GM18499 (cell line): ENCODE measurements at regions not wholly inside any gene's neighbourhood (a gene's known extent, or its start where the extent isn't known, plus 50 kb on each side); places are given as distances from the start of the nearest gene placed in this dataset.
"Not testable (repeated sequence)": the region's sequence is repeated elsewhere in the genome, so short reads cannot be mapped to it uniquely, and the experiment has no call there.

ENCODE experiments used
- ATAC-seq: cut with Tn5 transposase; IDR thresholded peaks from one replicate; pipeline ENCODE4 v1.9.1; 2021; ENCODE audit warnings: moderate number of reproducible peaks; ENCODE audit not compliant: insufficient read depth, unreplicated experiment

DNA sequence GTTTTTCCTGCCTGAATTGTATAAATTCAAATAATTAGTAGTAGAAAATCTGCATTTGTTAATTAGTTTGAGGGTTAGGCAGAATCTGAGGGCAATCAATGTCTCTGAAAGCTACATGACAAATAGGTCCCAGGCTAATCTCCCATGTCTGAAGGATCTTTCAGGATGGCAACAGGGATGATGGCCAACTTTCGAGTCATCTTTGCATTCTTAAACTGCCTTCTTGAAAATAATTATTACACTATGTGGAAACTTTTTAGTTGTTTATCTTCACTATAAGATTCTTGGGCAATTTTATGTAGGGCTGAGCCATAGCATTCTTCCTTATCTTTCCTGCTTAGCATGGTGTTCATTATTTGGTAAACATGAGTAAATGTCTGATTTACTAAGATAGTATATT is 490.3 kb upstream of the EPHA5 start:
- no peak for ATAC-seq

- no peak for ATAC-seq
Observed at GRCh38 chr4:66157594-66157993, 487.3 kb upstream of the EPHA5 start.

DNA sequence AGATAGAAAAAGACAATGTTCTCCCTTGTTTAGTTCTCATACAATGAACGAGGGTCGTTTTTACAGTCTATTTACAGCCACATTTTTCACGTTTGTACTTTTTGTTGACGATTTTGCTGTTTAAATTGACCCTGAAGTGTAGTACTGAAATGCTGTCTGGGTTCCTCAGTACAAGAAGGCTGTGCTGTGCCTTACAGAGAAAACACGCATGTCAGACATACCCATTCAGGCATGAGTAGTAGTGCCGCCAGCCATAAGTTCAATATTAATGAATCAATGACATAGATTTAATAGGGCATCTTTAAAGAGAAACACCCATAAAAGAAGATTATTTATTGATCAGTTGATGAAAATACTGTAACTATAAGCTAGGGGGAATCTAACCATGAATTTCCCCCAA is 459.8 kb upstream of the EPHA5 start:
- no peak for ATAC-seq

DNA sequence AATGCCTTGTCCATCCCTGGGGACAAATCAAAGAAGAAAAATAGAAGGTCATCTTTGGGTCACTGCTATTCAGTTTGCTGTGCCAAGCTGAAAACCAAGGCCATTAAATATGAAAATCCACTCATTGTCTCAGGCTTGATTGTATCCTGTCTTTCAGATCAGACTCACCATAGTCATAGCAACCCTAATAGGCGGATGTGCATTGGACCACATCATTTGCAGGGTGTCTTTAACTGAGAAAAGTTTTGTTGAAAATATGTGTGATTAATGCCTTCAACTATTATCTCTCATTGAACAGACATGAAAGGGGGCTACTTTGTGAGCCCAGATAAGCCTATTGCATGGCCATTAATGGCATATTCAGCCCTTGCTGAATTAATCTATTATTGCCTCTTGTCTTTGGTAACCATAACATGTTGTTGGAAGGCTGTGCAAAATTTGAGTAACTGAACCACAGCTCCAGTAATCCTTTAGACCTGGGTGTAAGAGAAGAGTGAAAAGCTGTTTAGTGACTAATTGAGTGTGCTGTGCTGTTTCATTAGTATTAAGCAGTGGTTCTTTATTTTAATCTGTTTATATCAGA is 453.6 kb upstream of the EPHA5 start:
- ATAC-seq: no peak

- ATAC-seq: no peak
Observed at GRCh38 chr4:66123190-66123589, 452.9 kb upstream of the EPHA5 start.

DNA sequence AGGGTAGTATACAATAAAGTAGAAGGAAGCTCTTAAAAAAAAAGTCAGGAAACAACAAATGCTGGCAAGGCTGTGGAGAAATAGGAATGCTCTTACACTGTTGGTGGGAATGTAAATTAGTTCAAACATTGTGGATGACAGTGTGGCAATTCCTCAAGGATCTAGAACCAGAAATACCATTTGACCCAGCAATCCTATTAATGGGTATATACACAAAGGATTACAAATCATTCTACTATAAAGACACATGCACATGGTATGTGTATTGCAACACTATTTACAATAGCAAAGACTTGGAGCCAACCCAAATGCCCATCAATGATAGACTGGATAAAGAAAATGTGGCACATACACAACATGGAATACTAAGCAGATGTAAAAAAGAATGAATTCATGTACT is 444.9 kb upstream of the EPHA5 start:
- ATAC-seq: not testable (repeated sequence)

GRCh38 chr4:66108898-66109297 is 438.6 kb upstream of the EPHA5 start:
- ATAC-seq: no peak

- ATAC-seq: no peak
Observed at GRCh38 chr4:66097218-66097617, 426.9 kb upstream of the EPHA5 start.

DNA sequence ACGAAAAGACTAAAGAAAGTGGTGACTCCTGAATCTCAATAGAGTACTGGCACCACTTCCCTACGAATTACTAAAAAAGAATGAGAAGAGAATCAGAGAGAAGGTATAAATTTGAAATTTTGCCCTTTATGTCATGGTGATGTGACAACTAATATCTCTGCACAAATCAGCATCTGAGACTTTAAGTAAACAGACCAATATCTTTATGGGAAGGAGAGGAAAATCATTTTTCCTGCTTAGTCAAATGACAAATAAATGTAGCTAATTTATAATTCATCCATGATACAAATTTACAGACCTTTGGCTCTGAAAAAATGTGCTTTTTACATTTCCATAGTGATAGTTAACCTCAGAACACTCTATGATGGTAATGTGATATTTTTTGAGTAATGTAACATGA is 424.8 kb upstream of the EPHA5 start:
- ATAC-seq: no peak

GRCh38 chr4:66094070-66094469 is 423.8 kb upstream of the EPHA5 start:
- ATAC-seq: no peak

DNA sequence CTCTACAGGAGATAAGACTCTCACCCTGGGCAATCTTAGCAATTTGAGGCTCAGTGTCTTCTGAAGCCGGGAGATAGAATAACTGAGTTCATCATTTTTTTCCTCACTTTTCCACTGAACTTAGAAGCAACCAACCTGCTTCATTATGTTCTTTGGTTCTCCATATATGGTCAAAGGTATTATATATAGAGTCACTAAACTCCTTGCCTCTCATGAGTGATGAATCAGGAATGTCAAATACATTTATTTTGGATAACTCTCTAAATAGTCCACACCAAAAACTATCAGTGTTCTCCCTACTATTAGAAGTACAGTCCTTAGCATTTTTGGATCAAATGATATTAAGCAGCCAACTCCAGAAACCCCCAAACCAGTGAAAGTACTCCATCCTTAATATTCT is 421.5 kb upstream of the EPHA5 start:
- no peak for ATAC-seq

DNA sequence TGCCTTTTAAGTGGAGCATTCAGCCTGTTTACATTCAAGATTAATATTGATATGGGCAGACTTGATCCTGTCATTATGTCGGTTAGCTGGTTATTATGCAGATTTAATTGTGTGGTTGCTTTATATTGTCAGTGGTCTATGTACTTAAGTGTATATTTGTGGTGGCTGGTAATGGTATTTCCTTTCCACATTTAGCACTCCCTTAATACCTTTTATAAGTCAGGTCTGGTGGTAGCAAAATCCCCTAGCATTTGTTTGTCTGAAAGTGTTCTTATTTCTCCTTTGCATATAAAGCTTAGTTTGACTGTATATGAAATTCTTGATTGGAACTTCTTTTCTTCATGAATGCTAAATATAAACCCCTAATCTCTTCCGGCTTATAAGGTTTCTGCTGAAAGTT is 403.7 kb upstream of the EPHA5 start:
- no peak for ATAC-seq

DNA sequence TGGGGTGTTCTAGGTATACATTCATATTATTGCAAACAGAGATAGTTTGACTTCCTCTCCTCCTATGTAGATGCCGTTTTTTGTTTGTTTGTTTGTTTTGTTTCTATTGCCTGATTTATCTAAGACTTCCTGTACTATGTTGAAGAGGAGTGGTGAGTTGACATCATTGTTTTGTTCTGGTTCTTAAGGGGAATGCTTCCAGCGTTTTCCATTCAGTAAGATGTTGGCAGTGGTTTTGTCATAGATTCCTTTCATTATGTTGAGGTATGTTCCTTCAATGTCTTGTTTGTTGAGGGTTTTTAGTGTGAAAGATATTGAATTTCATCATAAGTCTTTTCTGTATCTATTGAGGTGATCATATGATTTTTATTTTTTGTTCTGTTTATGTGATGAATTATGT is 401.6 kb upstream of the EPHA5 start:
- no peak for ATAC-seq

DNA sequence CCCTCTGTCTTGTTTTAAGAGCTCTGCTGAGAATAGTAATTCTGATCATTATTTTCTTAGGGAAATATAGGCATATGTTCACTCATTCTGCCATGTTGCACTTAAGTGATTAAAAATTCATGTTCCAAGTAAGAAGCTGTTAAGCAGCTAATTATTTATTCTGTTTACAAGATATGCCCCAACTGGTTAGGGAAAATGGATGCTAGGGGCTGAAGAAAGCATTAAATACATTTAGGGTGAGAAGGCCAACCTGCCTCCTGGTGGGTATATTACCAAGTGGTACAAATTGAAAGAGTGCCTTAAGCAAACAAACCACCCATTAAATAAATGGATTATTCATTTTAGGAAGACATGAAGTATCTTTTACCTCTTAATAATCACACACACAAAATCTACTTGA is 392.6 kb upstream of the EPHA5 start:
- no peak for ATAC-seq

GRCh38 chr4:66062044-66062443 is 391.8 kb upstream of the EPHA5 start:
- ATAC-seq: no peak

DNA sequence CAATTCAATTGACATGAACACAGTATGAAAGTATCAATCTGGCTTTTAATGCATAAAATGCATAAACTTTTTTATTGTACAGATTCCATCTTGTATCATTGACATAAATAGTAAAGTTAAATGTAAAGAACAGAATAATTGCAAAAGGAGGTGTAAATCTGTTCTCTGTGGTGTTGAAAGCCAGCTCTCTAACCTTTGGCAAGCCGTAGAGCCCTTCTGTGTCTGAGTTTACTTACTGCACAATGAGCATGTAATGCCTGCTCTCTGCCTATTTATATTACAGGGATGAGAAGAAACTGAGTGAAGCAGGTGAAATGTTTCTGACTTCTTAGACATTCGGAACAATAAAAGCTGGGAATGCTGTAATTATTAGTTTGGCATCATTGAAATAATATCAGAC is 389.3 kb upstream of the EPHA5 start:
- ATAC-seq: no peak

GRCh38 chr4:66059136-66059535 is 388.8 kb upstream of the EPHA5 start:
- ATAC-seq: no peak

DNA sequence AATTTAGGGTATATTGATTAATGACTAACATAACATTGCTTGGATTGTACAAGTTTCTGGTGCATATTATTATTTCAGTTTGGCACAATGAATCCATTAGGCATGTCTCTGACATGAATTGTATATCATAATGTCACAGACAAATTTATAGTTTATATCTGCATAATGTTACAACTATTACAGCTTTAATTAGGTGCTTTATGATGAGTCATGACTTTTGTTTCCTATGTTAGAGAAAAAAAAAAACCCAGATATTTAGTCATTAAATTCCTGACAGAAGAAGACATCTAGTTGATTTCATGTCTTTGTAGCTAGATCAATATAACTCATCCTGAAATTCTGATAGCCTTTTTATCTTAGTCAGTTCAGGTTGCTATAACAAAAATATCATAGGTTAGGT is 385.7 kb upstream of the EPHA5 start:
- no peak for ATAC-seq

- ATAC-seq: no peak
Observed at GRCh38 chr4:66052426-66052825, 382.1 kb upstream of the EPHA5 start.

DNA sequence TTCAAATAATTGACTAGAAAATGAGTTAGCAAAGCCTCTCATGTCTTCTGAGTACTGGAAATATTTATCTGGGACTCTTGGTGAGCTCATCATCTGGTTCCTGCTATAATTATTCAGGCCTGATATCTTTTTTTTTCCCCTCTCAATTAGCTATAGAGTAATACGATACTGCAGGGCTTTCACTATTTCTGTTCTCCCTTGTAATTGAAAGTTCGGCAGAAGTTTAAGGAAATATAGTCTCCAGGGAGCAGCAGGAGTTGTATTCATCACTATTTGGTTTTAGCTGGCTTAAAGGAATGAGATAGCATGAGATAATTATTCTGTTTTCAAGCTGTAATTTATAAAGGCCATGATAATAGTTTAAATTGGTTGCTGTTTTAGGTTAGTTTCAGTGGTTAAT is 378.6 kb upstream of the EPHA5 start:
- ATAC-seq: no peak

GRCh38 chr4:66045913-66046312 is 375.6 kb upstream of the EPHA5 start:
- ATAC-seq: no peak

DNA sequence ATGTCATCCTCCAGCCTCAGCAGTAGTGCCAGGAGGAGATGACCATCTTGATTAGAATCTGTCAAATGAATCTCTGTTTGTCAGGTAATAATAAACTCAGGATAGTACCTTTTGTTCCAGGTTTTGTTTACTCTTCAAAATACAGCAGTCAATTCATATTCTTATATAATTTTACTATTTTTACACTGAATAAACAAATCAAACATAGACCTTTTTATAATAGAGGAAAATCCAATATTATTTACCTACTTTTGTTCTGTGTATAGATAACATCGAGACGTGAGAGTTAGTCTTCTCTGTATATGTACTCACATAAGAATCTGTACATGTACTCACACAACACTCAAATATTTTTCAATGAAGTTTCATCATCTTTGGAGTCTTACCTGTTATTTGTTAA is 365.4 kb upstream of the EPHA5 start:
- no peak for ATAC-seq

- ATAC-seq: no peak
Observed at GRCh38 chr4:66034671-66035070, 364.4 kb upstream of the EPHA5 start.
